ENCODE measurements at regions not wholly inside any gene's neighbourhood (a gene's known extent, or its start where the extent isn't known, plus 50 kb on each side); places are given as distances from the start of the nearest gene placed in this dataset.

GRCh38 chr15:29323557-29323956 is 53.9 kb upstream of the NSMCE3 start:
- ChIA-PET POLR2A (no interaction called here), CTCF (no interaction called here)
- no peak for TF ChIP-seq CTCF (IDR thresholded peaks at IDR 0.05; ENCODE audit: insufficient read depth, low read length, missing control alignments)
- no peak overlapping the region for H3K4me3 ChIP-seq (ENCODE audit: low read depth, low read length)
- DNase-seq (ENCODE audit: low read depth, low spot score): no peak

- DNase-seq (ENCODE audit: low read depth, low spot score): no peak
- no peak overlapping the region for H3K4me3 ChIP-seq (ENCODE audit: low read depth, low read length)
- CTCF ChIA-PET: interaction anchor here (1.2 to 1.3 kb wide), 2 partner anchors 11 to 219 kb away, joined by 3 to 5 read pairs; no protein-coding TSS in a partner anchor
- TF ChIP-seq CTCF (IDR thresholded peaks at IDR 0.05; ENCODE audit: insufficient read depth, low read length, missing control alignments): no peak
- POLR2A ChIA-PET: no interaction called here
Measured at GRCh38 chr15:29322415-29322814, 52.8 kb upstream of the NSMCE3 start.

GRCh38 chr15:29320420-29320819 is 50.8 kb upstream of the NSMCE3 start:
- TF ChIP-seq CTCF (IDR thresholded peaks at IDR 0.05; ENCODE audit: insufficient read depth, low read length, missing control alignments): no peak
- CTCF ChIA-PET: no interaction called here
- POLR2A ChIA-PET: no interaction called here
- no peak overlapping the region for H3K4me3 ChIP-seq (ENCODE audit: low read depth, low read length)
- no peak for DNase-seq (ENCODE audit: low read depth, low spot score)

GRCh38 chr15:29319823-29320222 is 50.2 kb upstream of the NSMCE3 start:
- H3K4me3 ChIP-seq (ENCODE audit: low read depth, low read length): no peak overlapping the region
- no peak for DNase-seq (ENCODE audit: low read depth, low spot score)
- no peak for TF ChIP-seq CTCF (IDR thresholded peaks at IDR 0.05; ENCODE audit: insufficient read depth, low read length, missing control alignments)
- ChIA-PET POLR2A (no interaction called here), CTCF (no interaction called here)
